NCI-H460 (cell line): ENCODE measurements at regions not wholly inside any gene's neighbourhood (a gene's known extent, or its start where the extent isn't known, plus 50 kb on each side); places are given as distances from the start of the nearest gene placed in this dataset.

ENCODE experiments used
- DNase-seq: peaks from one replicate; pipeline ENCODE4 v3.0.0-alpha.2; 2016; ENCODE audit warnings: low read depth; ENCODE audit errors: extremely low read depth

- no peak for DNase-seq
Observed at GRCh38 chr15:93466380-93466779, 377.4 kb upstream of the RGMA start.

DNA sequence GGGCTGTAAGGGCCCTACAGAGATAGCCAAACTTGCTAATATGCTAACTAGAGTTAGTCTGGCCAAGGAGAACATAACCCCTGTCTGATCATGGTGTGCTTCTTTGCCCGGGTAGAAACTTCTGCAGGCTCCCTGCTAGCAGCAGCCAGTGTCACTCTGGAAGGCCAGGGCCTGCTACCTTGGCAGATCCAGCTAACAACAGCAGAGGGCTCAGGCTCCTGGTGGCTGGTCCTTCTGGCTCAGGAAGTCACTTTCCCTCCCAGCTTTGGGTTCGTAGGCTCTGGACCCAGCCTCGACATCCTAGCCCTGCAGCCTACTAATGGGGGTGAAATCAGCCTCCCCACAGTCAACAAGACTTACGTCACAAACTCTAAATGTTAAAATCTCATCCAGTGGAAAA is 373.7 kb upstream of the RGMA start:
- DNase-seq, result no peak

- DNase-seq, result no peak
Observed at GRCh38 chr15:93460717-93461116, 371.7 kb upstream of the RGMA start.

- no peak for DNase-seq
Observed at GRCh38 chr15:93459396-93459795, 370.4 kb upstream of the RGMA start.

DNA sequence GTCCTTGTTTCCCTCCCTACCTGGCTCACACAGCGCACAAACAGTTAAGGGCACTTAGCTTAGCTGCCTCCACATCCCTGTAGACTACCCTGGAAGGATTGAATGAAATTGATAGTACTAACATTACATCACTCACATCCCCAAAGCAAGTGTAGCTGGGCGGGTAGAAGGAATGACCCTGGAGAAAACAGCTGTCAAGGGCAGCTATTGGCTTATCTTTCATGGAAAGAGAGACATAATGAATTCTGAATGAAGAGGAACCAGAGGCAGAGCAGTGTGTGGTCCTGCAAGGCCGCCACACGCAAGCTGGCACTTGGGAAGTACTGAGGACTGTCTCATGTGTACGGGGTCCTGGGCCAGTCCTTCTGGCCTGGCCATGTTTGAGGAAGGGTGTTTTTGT is 369.6 kb upstream of the RGMA start:
- DNase-seq, result no peak

GRCh38 chr15:93454788-93455187 is 365.8 kb upstream of the RGMA start:
- no peak for DNase-seq

- no peak for DNase-seq
Observed at GRCh38 chr15:93452537-93453211, 363.7 kb upstream of the RGMA start.

- no peak for DNase-seq
Observed at GRCh38 chr15:93451822-93452221, 362.8 kb upstream of the RGMA start.

- DNase-seq, result no peak
Observed at GRCh38 chr15:93451265-93451664, 362.3 kb upstream of the RGMA start.

- no peak for DNase-seq
Observed at GRCh38 chr15:93449798-93450197, 360.8 kb upstream of the RGMA start.

GRCh38 chr15:93438310-93438709 is 349.3 kb upstream of the RGMA start:
- no peak for DNase-seq

DNA sequence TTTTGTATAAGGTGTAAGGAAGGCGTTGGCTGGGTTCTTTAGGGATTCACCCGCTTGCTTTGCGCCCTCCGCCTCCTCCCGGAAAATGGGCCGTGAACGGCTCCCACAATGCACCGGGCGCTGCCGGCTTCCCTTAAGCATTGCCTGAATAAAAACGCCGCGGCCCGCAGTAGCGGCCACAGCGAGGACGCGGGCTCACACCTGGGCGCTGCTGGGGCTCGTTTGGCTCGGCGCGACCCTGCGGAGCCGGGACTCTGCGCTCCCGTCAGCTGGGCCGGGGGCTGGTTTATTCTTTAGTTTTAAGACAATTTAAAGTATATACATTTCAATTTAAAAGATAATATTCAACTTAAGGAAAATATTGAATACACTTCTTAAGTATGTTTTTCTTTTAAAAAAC is 343.5 kb upstream of the RGMA start:
- DNase-seq, result no peak

DNA sequence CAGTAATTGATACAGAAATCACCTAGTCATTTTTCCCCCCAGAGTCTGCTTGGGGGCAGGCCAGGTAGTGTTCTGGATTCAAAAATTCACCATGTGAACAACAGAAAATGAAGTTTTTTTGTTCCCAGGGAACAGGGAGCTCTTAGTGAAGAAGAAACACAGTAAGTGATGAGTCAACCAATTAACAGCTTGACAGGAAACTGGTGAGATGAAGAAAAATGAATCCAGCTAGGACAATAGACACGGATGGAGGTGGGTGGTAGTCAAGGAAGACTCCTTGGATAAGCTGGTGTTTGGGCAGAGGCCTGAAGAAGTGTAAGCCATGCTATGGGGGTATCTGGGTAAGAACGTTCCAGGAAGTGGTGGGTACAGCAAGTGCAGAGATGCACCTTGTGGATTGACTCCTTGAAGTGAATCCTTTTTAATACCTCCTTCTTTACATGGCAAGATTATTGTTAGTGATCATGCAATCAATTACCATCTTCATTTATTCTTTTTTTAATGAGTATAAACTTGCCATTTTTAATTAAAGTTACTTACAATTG is 339.9 kb upstream of the RGMA start:
- no peak for DNase-seq

DNA sequence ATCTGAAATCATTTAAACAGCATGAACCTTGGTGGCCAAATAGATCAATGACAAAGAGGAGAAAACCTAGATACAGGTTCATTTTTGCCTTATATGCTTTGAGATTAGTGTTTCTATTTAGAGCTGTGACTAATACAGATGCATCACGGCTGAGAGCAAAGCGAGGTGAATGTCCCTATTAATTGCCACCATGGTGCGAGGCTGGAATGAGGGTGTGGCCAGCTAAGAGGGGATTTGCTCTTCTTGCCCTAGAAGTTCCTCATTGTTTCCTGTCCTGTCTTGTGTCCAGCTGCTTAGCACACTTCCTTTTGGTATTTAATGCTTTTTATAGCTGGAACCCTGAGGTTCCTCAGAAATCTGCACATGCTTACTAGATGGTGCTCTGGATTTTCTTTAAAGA is 339.1 kb upstream of the RGMA start:
- DNase-seq, result no peak

GRCh38 chr15:93424131-93424530 is 335.1 kb upstream of the RGMA start:
- no peak for DNase-seq

GRCh38 chr15:93422476-93422875 is 333.5 kb upstream of the RGMA start:
- no peak for DNase-seq

- DNase-seq, result no peak
Observed at GRCh38 chr15:93420477-93420876, 331.5 kb upstream of the RGMA start.

DNA sequence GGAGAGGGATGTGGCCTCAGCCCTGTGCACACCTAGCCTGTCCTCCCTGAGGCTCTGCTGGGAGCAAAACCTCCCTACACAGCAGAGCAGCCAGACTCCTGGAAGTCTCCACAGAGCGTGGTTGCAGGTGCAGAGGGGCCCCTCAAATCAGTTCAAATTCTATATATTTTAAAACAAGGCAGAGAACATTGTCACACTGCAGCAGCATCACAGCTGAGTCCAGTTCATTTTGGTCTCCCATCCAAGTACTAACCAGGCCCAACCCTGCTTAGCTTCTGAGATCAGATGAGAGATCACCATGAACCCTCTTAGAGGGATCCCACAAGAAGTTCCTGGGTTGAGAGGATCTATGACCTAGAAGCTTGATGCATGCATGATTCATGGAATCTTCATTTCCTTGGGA is 331.0 kb upstream of the RGMA start:
- DNase-seq, result no peak

GRCh38 chr15:93418566-93418965 is 329.6 kb upstream of the RGMA start:
- DNase-seq, result no peak

DNA sequence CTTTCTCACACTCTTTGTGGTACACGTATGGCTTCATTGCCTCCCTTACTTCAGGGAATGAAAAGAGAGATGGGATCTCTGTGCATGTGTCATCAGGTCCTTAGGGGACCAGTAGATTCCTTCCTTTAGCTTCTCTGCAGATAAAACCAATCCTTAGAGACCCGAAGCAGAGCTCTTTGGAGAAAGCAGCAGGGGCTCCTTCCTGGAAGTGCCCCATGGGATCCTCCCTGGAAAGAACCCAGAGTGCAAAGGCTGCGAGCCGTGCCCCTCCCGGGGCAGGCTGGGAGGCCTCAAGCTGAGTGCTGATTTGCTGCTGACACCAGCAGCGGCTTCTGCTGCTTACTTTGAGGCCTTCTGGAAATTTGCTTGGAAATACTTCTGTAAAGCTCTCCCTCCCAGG is 328.6 kb upstream of the RGMA start:
- DNase-seq, result no peak

GRCh38 chr15:93417156-93417555 is 328.1 kb upstream of the RGMA start:
- DNase-seq, result no peak

GRCh38 chr15:93415576-93415975 is 326.6 kb upstream of the RGMA start:
- no peak for DNase-seq
